HUES6 (cell line): ENCODE measurements at regions not wholly inside any gene's neighbourhood (a gene's known extent, or its start where the extent isn't known, plus 50 kb on each side); places are given as distances from the start of the nearest gene placed in this dataset.
"Not testable (repeated sequence)": the region's sequence is repeated elsewhere in the genome, so short reads cannot be mapped to it uniquely, and the experiment has no call there.

ENCODE experiments used
- H3K27ac ChIP-seq: 2 replicates; pipeline ENCODE4 v1.7.0; 2013; ENCODE audit warnings: low read depth, mild to moderate bottlenecking, low read length, inconsistent platforms
- H3K27me3 ChIP-seq: 2 replicates; pipeline ENCODE4 v1.6.1; 2013; ENCODE audit warnings: low read length; ENCODE audit not compliant: control insufficient read depth, insufficient read depth
- H3K36me3 ChIP-seq: 2 replicates; pipeline ENCODE4 v1.6.1; 2013; ENCODE audit warnings: low read length; ENCODE audit not compliant: control insufficient read depth, insufficient read depth
- H3K4me1 ChIP-seq: 2 replicates; pipeline ENCODE4 v1.6.1; 2013; ENCODE audit warnings: low read length; ENCODE audit not compliant: control insufficient read depth, insufficient read depth
- H3K4me3 ChIP-seq: 2 replicates; pipeline ENCODE4 v1.5.1; 2013; ENCODE audit warnings: low read depth, low read length
- H3K9ac ChIP-seq: one replicate; pipeline ENCODE4 v1.6.1; 2013; ENCODE audit warnings: mild to moderate bottlenecking, low read length
- H3K9me3 ChIP-seq: 2 replicates; pipeline ENCODE4 v1.6.1; 2013; ENCODE audit warnings: low read depth, low read length; ENCODE audit not compliant: control insufficient read depth, insufficient read depth

DNA sequence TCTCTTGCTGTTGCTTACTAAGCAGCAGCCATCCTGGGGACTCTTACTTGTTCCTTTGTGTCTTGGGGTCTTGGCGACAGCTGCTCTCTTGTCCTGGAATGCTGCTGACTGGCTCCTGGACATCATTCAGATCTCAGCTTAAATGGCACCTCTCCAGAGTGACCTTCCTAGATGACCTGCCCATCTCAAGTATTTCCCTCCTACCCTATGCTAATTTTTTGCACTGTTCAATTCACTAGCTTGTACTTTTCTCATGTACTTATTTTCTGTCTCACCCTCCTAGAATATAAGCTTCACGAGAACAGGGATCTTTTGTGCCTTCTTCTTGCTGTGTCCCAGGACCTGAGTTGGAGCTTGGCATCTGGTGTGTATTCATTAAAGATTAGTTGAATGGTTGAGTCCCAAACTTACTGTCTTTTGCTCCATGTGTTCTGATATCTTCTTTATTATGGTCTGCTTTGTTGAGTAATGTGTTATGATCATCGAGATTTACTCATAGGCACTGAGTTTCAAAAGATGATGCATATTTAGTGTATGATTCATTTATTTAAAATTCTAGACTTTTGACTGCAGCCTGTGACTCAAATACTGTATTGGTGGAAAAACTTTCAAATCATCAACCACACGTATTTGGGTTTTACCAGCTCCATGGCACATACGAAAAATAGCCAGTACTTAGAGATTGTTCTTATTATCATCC lies 302.1 kb upstream of the PLGLB2 start:
- H3K4me1 ChIP-seq, H3K9ac ChIP-seq, H3K27me3 ChIP-seq, H3K9me3 ChIP-seq, H3K27ac ChIP-seq, H3K36me3 ChIP-seq, H3K4me3 ChIP-seq: not testable (repeated sequence)

DNA sequence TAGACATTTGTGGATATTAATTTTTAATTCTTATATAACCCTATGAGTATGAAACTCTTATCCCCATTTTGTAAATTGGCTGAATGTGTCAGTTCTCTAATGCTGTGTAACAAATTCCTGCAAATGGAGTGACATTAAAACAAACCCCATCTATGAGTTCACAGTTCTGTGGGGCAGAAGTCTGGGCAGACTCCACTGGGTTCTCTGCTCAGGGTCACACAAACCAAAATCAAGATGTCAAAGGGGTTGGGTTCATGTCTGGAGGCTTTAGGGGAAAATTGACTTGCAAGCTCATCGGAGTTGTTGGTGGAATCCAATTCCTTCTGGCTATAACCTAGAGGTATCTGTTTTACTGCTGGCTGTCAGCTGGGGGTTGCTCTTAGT lies 301.6 kb upstream of the PLGLB2 start:
- not testable (repeated sequence) for H3K4me3 ChIP-seq, H3K27me3 ChIP-seq, H3K27ac ChIP-seq, H3K9me3 ChIP-seq, H3K9ac ChIP-seq, H3K36me3 ChIP-seq, H3K4me1 ChIP-seq

DNA sequence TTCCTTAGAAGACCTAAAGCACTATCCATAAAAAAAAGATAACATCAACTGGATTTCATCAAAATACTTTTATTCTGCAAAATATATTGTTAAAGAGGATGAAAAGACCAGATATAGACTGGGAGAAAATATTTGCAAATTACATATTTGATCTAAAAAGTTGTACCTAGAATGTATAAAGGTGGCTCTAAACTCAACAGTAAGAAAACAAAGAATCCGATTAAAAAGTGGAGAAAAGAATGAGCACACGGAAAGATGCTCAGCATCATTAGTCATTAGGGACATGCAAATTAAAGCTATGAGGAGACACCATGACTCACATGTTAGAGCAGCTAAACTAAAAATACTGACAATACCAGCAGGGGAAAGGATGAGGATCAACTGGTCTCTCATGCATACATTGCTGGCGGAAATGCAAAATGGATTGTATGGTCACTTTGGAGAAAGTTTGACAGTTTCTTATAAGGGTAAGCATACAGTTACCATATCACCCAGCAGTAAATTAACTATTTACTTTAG lies 298.4 kb upstream of the PLGLB2 start:
- not testable (repeated sequence) for H3K27ac ChIP-seq, H3K27me3 ChIP-seq, H3K9me3 ChIP-seq, H3K36me3 ChIP-seq, H3K4me3 ChIP-seq, H3K4me1 ChIP-seq, H3K9ac ChIP-seq

DNA sequence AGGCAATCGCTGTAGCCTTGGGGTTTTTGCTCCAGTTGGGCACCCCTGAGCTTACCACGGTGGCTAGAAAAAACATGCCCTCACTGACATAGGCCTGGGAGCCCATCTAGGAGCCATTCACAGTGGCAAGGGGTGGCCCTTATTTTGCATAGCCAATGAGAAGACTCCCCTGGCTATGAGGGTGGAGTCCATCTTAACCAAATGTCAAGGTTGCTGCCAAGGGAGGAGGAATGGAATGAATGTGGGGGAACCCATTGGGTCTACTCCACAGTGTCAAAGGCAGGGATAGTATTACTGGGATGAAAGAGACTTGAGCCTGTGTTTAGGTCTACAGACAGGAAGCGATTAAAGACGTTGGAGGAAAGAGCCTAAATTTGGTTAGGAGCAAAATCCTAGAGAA lies 295.7 kb upstream of the PLGLB2 start:
- H3K4me3 ChIP-seq, H3K27me3 ChIP-seq, H3K9ac ChIP-seq, H3K4me1 ChIP-seq, H3K9me3 ChIP-seq, H3K27ac ChIP-seq, H3K36me3 ChIP-seq: not testable (repeated sequence)

DNA sequence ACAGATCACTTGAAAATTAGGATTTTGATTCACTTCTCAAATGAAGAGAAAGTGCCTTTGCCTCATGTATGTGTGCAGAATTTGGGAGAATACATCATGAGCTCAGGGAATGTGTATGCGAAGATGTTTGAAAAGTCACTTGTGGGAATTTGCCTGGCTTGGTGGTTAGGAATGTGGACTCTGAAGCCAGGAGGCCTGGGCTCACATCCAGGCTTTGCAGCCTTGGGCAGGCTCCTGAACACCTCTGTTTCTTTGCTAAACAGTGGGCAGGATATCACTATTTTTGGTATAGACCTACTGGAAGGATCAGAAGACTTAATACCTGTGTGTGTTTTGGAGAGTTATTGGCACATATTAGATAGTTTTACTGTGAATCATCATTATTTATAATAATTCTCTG lies 295.0 kb upstream of the PLGLB2 start:
- not testable (repeated sequence) for H3K4me3 ChIP-seq, H3K9ac ChIP-seq, H3K27me3 ChIP-seq, H3K9me3 ChIP-seq, H3K4me1 ChIP-seq, H3K36me3 ChIP-seq, H3K27ac ChIP-seq

DNA sequence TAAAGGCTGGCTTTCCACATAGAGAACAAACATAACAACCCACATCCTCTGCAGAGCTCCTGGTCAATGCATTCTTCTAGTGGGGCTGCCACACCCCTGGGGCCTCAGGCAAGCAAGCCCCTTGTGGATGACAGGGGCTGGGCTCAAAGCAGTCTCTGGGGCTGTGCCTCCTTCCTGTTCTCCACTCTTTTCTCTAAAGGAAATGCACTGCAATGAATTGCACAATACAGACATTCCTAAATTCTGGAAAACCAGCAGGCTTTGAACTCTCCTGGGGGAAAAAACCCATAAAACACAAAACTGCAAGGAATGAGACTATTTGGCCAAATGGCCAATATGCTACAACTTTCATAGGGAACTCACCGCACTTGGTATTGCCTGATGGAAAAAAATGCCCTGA lies 293.9 kb upstream of the PLGLB2 start:
- H3K27me3 ChIP-seq, H3K9ac ChIP-seq, H3K4me1 ChIP-seq, H3K4me3 ChIP-seq, H3K9me3 ChIP-seq, H3K36me3 ChIP-seq: not testable (repeated sequence)
- H3K27ac ChIP-seq, result peak overlapping the region; percentile 47; the same call in 1 of the 2 replicates

DNA sequence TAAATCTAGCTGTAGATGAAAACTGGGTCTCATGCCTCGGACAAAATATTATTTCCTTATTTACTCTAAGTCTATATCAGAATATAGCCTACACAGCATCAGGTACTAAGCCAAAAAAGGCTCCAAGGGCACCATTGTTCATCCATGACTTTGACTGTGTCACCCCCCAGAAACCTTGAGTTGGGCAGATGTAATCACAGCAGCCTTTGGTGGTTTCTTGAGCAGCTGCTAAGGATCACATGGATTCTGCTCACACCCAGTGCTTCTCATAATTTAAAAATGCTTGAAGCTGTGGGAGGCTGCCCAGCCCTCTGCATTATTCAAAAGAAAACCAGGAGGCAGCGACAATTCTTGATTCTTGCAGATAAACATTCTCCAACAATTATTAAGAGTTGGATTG lies 293.5 kb upstream of the PLGLB2 start:
- not testable (repeated sequence) for H3K4me3 ChIP-seq, H3K9me3 ChIP-seq, H3K36me3 ChIP-seq, H3K9ac ChIP-seq, H3K4me1 ChIP-seq, H3K27me3 ChIP-seq
- H3K27ac ChIP-seq, result peak overlapping the region; percentile 47; the same call in 1 of the 2 replicates

DNA sequence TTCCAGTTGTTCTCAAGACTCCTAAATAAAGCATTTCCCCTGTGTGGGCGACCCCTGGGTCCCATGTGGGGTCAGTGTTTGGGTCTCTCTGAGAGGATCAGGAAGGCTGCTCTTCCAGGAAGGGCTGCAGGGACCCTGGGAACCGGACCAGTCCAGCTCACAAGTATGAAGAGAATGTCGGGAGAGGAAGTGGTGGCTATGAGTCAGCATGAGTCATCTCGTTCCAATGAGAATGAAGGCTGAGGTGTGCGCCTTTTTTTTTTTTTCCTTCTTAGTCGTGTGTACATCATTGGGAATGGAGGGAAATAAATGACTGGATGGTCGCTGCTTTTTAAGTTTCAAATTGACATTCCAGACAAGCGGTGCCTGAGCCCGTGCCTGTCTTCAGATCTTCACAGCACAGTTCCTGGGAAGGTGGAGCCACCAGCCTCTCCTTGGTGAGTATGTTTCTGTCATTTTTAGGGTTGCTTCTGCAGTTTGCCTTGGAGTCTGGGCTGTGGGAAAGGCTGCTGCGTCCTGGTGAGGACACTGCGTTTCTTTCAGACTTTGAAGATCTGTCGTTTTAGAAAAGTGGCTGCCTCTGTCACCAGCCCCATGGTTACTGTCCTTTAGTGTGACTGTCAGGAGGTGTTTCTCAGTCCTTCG lies 292.6 kb upstream of the PLGLB2 start:
- H3K9me3 ChIP-seq, H3K4me1 ChIP-seq, H3K27me3 ChIP-seq, H3K36me3 ChIP-seq: not testable (repeated sequence)
- peak overlapping the region; percentile 55 for H3K4me3 ChIP-seq
- peak overlapping the region; percentile 74; the same call in 1 of the 2 replicates for H3K27ac ChIP-seq
- H3K9ac ChIP-seq, result peak overlapping the region; percentile 86

DNA sequence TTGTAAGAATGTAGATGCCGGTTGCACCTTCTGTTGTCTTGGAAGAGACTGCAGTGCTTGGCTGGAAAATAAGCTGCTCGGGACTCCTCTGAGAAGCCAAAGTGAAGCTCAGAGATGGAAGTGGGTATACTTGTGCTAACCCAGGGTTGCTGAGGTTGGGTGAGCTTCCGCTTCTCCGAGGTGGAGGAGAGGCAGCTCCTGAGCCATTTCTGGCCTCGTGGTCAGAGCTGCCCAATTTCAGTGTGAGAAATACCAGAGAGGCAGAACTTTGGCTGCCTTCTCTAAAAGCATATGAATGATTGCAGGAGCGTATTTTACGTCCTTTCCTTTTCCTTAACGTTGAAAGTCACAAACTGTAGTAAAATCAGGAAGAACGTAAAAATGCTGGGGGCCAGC lies 292.0 kb upstream of the PLGLB2 start:
- peak overlapping the region; percentile 86 for H3K9ac ChIP-seq
- H3K4me3 ChIP-seq, result peak overlapping the region; percentile 55; the same call in 1 of the 2 replicates
- H3K27ac ChIP-seq, result peak overlapping the region; percentile 74; the same call in 1 of the 2 replicates

DNA sequence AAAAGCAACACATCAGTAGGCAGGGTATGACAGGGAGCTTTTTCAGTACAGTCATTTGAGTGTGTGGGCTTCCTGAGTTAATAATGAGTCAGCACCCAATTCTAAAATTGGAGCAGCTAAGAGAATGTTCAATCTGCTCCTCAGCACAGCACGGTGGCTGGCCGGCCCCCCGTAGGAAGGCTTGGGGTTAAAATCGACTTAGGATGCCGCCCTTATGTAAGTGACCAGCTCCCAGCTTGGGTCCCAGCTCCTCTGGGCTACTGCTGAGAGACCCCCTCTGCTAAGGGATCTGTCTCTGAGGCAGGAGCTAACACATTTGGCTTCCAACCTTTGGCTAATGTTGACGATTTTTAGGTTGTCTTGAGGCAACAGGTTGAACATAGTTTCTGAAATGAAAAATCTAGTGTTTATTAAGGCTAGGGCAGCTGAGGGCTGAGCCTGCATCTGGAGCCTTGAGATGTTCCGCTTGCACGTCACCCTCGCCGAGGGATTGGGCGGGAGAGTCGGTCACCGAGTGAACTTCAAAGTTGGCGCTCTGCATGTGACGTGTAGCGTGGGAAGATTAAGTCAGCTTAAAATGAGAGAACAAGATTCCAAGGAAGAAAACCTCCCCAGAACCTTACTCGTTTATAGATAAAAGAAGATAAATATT lies 291.3 kb upstream of the PLGLB2 start:
- H3K9ac ChIP-seq, result peak overlapping the region; percentile 81
- H3K9me3 ChIP-seq, H3K36me3 ChIP-seq, H3K27me3 ChIP-seq, H3K4me1 ChIP-seq, H3K27ac ChIP-seq: not testable (repeated sequence)
- H3K4me3 ChIP-seq, result peak overlapping the region; percentile 52; the same call in 1 of the 2 replicates

More for the DNA sequence above, 292.0 kb upstream of the PLGLB2 start:
- H3K27me3 ChIP-seq, H3K36me3 ChIP-seq, H3K9me3 ChIP-seq, H3K4me1 ChIP-seq: not testable (repeated sequence)

DNA sequence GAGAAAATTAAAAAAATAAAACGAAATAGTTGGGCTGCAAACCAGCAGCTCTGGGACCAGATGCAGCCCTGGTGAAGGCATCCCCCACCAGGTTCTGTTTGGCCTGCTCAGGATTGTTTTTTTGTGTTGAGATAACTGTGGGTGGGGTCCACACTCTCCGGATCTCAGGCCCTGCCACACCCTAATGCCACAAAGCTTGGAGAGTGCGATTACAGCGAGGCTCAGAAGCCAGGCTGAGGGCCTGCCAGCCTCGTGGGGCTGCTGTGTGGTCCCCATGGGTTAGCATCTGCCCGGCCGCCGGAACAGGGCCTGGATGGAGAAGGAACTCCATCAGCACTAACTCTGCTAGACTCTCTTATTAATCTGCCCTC lies 290.8 kb upstream of the PLGLB2 start:
- not testable (repeated sequence) for H3K9ac ChIP-seq, H3K4me3 ChIP-seq, H3K27me3 ChIP-seq, H3K4me1 ChIP-seq, H3K27ac ChIP-seq, H3K9me3 ChIP-seq, H3K36me3 ChIP-seq
